IMR-90 (cell line): ENCODE measurements at regions not wholly inside any gene's neighbourhood (a gene's known extent, or its start where the extent isn't known, plus 50 kb on each side); places are given as distances from the start of the nearest gene placed in this dataset.

Experiments used
- ATAC-seq: fragments of 200-7000 bp; cut with Tn5 transposase; 2 replicates; pipeline ENCODE4 v1.9.1; 2020; ENCODE audit warnings: low read depth, mild to moderate bottlenecking, moderate library complexity
- BruUV-seq: library from RNA; stranded (reverse); fragments of 400-500 nt; replicated peaks from 2 replicates; lab custom pipeline; 2021; lab: Mats Ljungman, UMichigan
- CTCF ChIA-PET: fragments of 300-600 bp; formaldehyde crosslinking; extraction: SDS; loops from one replicate; lab custom pipeline; 2021; ENCODE audit warnings: antibody characterized with exemption; lab: Yijun Ruan, JAX
- POLR2A ChIA-PET: fragments of 300-600 bp; sonication (Branson Sonifier 250); formaldehyde crosslinking; loops from one replicate; lab custom pipeline; 2022; ENCODE audit warnings: antibody characterized with exemption; ENCODE audit not compliant: unreplicated experiment; lab: Charles Lee
- DNase-seq: peaks from one replicate; pipeline ENCODE4 v3.0.0; 2013
- H2AFZ ChIP-seq: replicated peaks from 2 replicates; pipeline ENCODE3; 2013; ENCODE audit warnings: low read length, mild to moderate bottlenecking; ENCODE audit not compliant: poor library complexity
- H2AK5ac ChIP-seq: 2 replicates; pipeline ENCODE4 v1.6.1; 2013; ENCODE audit warnings: low read depth, low read length, inconsistent platforms
- H2AK9ac ChIP-seq: replicated peaks from 2 replicates; pipeline ENCODE3; 2013; ENCODE audit warnings: mild to moderate bottlenecking, low read depth, low read length, moderate library complexity; ENCODE audit not compliant: poor library complexity
- H2BK120ac ChIP-seq: 2 replicates; pipeline ENCODE4 v1.6.1; 2013; ENCODE audit warnings: low read depth, low read length, inconsistent platforms
- H2BK15ac ChIP-seq: 3 replicates; pipeline ENCODE4 v1.6.1; 2013; ENCODE audit warnings: low read depth, low read length, inconsistent platforms
- H2BK20ac ChIP-seq: 2 replicates; pipeline ENCODE4 v1.6.1; 2013; ENCODE audit warnings: low read depth, mild to moderate bottlenecking, inconsistent platforms, low read length, moderate library complexity
- H2BK5ac ChIP-seq: 2 replicates; pipeline ENCODE4 v1.6.1; 2013; ENCODE audit warnings: mild to moderate bottlenecking, low read depth, low read length, inconsistent platforms; ENCODE audit not compliant: poor library complexity, severe bottlenecking
- H3K14ac ChIP-seq: replicated peaks from 2 replicates; pipeline ENCODE4 v1.6.1; 2013; ENCODE audit warnings: low read depth, low read length, inconsistent platforms
- H3K18ac ChIP-seq: 2 replicates; pipeline ENCODE4 v1.6.1; 2013; ENCODE audit warnings: low read depth, low read length, control low read depth
- H3K23ac ChIP-seq: 2 replicates; pipeline ENCODE4 v1.6.1; 2013; ENCODE audit warnings: low read depth, low read length, inconsistent platforms
- H3K27ac ChIP-seq: 2 replicates; pipeline ENCODE4 v1.5.1; 2013; ENCODE audit warnings: mild to moderate bottlenecking, control low read depth, low read length; ENCODE audit not compliant: insufficient read depth
- H3K27me3 ChIP-seq: 2 replicates; pipeline ENCODE4 v1.6.1; 2013; ENCODE audit warnings: low read length; ENCODE audit not compliant: control insufficient read depth, insufficient read depth
- H3K36me3 ChIP-seq: 2 replicates; pipeline ENCODE4 v1.6.1; 2013; ENCODE audit warnings: low read length, mixed read lengths; ENCODE audit not compliant: control insufficient read depth, insufficient read depth
- H3K4ac ChIP-seq: 2 replicates; pipeline ENCODE4 v1.6.1; 2013; ENCODE audit warnings: low read depth, low read length, inconsistent platforms
- H3K4me1 ChIP-seq: 2 replicates; pipeline ENCODE4 v1.6.1; 2013; ENCODE audit warnings: low read length, mixed read lengths; ENCODE audit not compliant: control insufficient read depth, insufficient read depth
- H3K4me2 ChIP-seq: 2 replicates; pipeline ENCODE4 v1.6.1; 2013; ENCODE audit warnings: low read depth, mild to moderate bottlenecking, control low read depth, low read length, moderate library complexity
- H3K4me3 ChIP-seq: 2 replicates; pipeline ENCODE4 v1.5.1; 2013; ENCODE audit warnings: low read depth, mild to moderate bottlenecking, control low read depth, low read length, moderate library complexity; ENCODE audit not compliant: insufficient read depth
- H3K56ac ChIP-seq: 2 replicates; pipeline ENCODE4 v1.6.1; 2013; ENCODE audit warnings: low read length, inconsistent platforms; ENCODE audit not compliant: insufficient read depth; ENCODE audit errors: extremely low read depth
- H3K79me1 ChIP-seq, 2 experiments: 2 replicates each; pipeline ENCODE4 v1.6.1; 2013; ENCODE audit warnings: low read length in 2 of 2, inconsistent platforms in 1 of 2, low read depth in 1 of 2
- H3K9ac ChIP-seq: 2 replicates; pipeline ENCODE4 v1.6.1; 2013; ENCODE audit warnings: low read depth, low read length, control low read depth
- H3K9me1 ChIP-seq: 2 replicates; pipeline ENCODE4 v1.6.1; 2013; ENCODE audit warnings: low read length, inconsistent platforms; ENCODE audit not compliant: insufficient read depth
- H3K9me3 ChIP-seq: 2 replicates; pipeline ENCODE4 v1.6.1; 2013; ENCODE audit warnings: low read length; ENCODE audit not compliant: control insufficient read depth, insufficient read depth
- H4K20me1 ChIP-seq: 2 replicates; pipeline ENCODE4 v1.6.1; 2013; ENCODE audit warnings: low read length, inconsistent platforms; ENCODE audit not compliant: insufficient read depth
- H4K5ac ChIP-seq: 2 replicates; pipeline ENCODE4 v1.6.1; 2013; ENCODE audit warnings: mild to moderate bottlenecking, low read depth, low read length, control low read depth
- H4K8ac ChIP-seq, 2 experiments: 2 replicates each; pipeline ENCODE4 v1.6.1; 2013; ENCODE audit warnings: low read depth in 2 of 2, low read length in 2 of 2, control low read depth in 1 of 2, inconsistent platforms in 1 of 2
- H4K91ac ChIP-seq: 2 replicates; pipeline ENCODE4 v1.6.1; 2013; ENCODE audit warnings: low read depth, low read length, inconsistent platforms; ENCODE audit not compliant: insufficient read depth
- BHLHE40 ChIP-seq: fragments of 150-350 bp; IDR thresholded peaks from 2 replicates; pipeline ENCODE4 v1.6.1; 2016; ENCODE audit warnings: mild to moderate bottlenecking, low read depth, low read length
- CEBPB ChIP-seq: IDR thresholded peaks from 2 replicates; pipeline ENCODE4 v1.6.1; 2012; ENCODE audit warnings: low read depth, low read length, improper control_type of control experiment
- CHD1 ChIP-seq: IDR thresholded peaks from 2 replicates; pipeline ENCODE4 v1.6.1; 2012; ENCODE audit warnings: low read depth, low read length, improper control_type of control experiment
- FOS ChIP-seq: fragments of 150-350 bp; IDR thresholded peaks from 2 replicates; pipeline ENCODE4 v1.6.1; 2016; ENCODE audit warnings: low read depth, low read length
- MAFK ChIP-seq: IDR thresholded peaks from 2 replicates; pipeline ENCODE4 v1.6.1; 2012; ENCODE audit warnings: low read depth, low read length, improper control_type of control experiment
- MAZ ChIP-seq: IDR thresholded peaks from 2 replicates; pipeline ENCODE4 v1.6.1; 2012; ENCODE audit warnings: low read depth, mild to moderate bottlenecking, low read length, improper control_type of control experiment, moderate library complexity, borderline replicate concordance
- MXI1 ChIP-seq: IDR thresholded peaks from 2 replicates; pipeline ENCODE4 v1.6.1; 2012; ENCODE audit warnings: low read depth, mild to moderate bottlenecking, low read length, moderate library complexity, borderline replicate concordance
- NFE2L2 ChIP-seq: fragments of 150-350 bp; IDR thresholded peaks from 2 replicates; pipeline ENCODE4 v1.6.1; 2016; ENCODE audit warnings: low read depth, mild to moderate bottlenecking, low read length
- POLR2A ChIP-seq: IDR thresholded peaks from 2 replicates; pipeline ENCODE4 v1.6.1; 2012; ENCODE audit warnings: mild to moderate bottlenecking, low read depth, low read length
- RAD21 ChIP-seq: IDR thresholded peaks from 2 replicates; pipeline ENCODE4 v1.6.1; 2012; ENCODE audit warnings: low read length, improper control_type of control experiment
- RCOR1 ChIP-seq: IDR thresholded peaks from 2 replicates; pipeline ENCODE4 v1.6.1; 2012; ENCODE audit warnings: mild to moderate bottlenecking, low read length, improper control_type of control experiment; ENCODE audit not compliant: insufficient replicate concordance
- RFX5 ChIP-seq: IDR thresholded peaks from 2 replicates; pipeline ENCODE4 v1.8.0; 2012; ENCODE audit warnings: low read depth, mild to moderate bottlenecking, low read length, moderate library complexity
- SMC3 ChIP-seq: fragments of 150-350 bp; IDR thresholded peaks from 2 replicates; pipeline ENCODE4 v1.6.1; 2016; ENCODE audit warnings: low read depth, mild to moderate bottlenecking, antibody characterized with exemption, low read length, moderate library complexity
- WGBS, 2 experiments: methylation state at CpG; one replicate each; pipeline versions ENCODE4 v1.1.5 to v1.1.7; 2013; ENCODE audit warnings: missing lambda C conversion rate in 2 of 2; ENCODE audit not compliant: insufficient read length in 1 of 2; ENCODE audit errors: extremely low coverage in 2 of 2; 5-methylcytosine and 5-hydroxymethylcytosine counted together
- dilution Hi-C: fragments of 300-500 bp; cut with HindIII; formaldehyde crosslinking; loops from one replicate; pipeline ENCODE4 v1.14.3; 2018; ENCODE audit warnings: low sequenced_read_pairs; ENCODE audit not compliant: unreplicated experiment
- in situ Hi-C: fragments of 300-500 bp; cut with MboI; formaldehyde crosslinking; loops from 3 replicates; pipeline ENCODE4 v1.14.3; 2019; ENCODE audit warnings: low sequenced_read_pairs, inconsistent platforms, mixed read lengths
- intact Hi-C: fragments of 100-400 bp; cut with micrococcal nuclease; formaldehyde crosslinking; loops from 2 replicates; pipeline ENCODE4 v1.10.0; 2022
- TF ChIP-seq, protein P1 (sequence below): conservative IDR thresholded peaks from 2 replicates; pipeline ENCODE4 v1.5.1; 2012; ENCODE audit warnings: mild to moderate bottlenecking, low read depth, low read length, improper control_type of control experiment
- TF ChIP-seq, protein P2 (sequence below): fragments of 150-350 bp; IDR thresholded peaks from 2 replicates; pipeline ENCODE4 v1.6.1; 2017; ENCODE audit warnings: mild to moderate bottlenecking, antibody characterized with exemption, low read length, low read depth
- TF ChIP-seq, protein P3 (sequence below): fragments of 150-350 bp; IDR thresholded peaks from 2 replicates; pipeline ENCODE4 v1.6.1; 2016; ENCODE audit warnings: low read depth, mild to moderate bottlenecking, low read length, moderate library complexity, borderline replicate concordance

DNA sequence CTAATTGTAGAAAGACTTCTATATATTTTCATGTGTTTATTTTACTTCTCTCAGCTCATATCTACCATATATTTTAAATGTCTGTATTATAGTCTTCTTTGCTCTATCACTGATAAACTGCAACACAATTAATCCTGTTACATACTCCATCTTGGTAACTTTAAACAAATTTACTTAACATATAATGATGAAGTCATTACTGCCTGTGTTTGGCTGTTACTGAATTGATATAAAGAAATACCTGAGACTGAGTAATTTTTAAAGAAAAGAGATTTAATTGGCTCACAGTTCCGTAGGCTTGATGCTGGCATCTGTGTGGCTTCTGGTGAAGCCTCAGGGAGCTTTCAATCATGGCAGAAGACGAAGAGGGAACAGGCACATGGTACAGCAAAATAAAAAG lies 1480.4 kb downstream of the HACE1 start:
- intact Hi-C loops: no loop called here
- no peak overlapping the region for H4K91ac ChIP-seq
- H3K9me1 ChIP-seq: no peaks in the 10 kb centered on the region
- H2BK5ac ChIP-seq: no peak overlapping the region
- no peak overlapping the region for H2AK5ac ChIP-seq
- H3K27ac ChIP-seq: no peak overlapping the region
- H2AFZ ChIP-seq: no peak overlapping the region
- no peak overlapping the region for H3K56ac ChIP-seq
- no peak overlapping the region for H3K23ac ChIP-seq
- ATAC-seq: no peak
- H2AK9ac ChIP-seq: no peak overlapping the region
- no peak for DNase-seq
- in situ Hi-C loops: no loop called here
- no peak overlapping the region for H4K8ac ChIP-seq
- no peak overlapping the region for H3K4ac ChIP-seq
- no peak overlapping the region for H3K18ac ChIP-seq
- no peak overlapping the region for H3K4me3 ChIP-seq
- no peak overlapping the region for H4K5ac ChIP-seq
- no TSS peak for BruUV-seq
- no peaks in the 10 kb centered on the region for H3K36me3 ChIP-seq
- dilution Hi-C loops: no loop called here
- no peak overlapping the region for H2BK15ac ChIP-seq
- H3K4me2 ChIP-seq: no peak overlapping the region
- H3K4me1 ChIP-seq: no peaks in the 10 kb centered on the region
- no peak overlapping the region for H3K14ac ChIP-seq
- 60% methylated on average over 1 of the region's 2 CpGs; no CpG with 5 or more reads in 1 of the 2 experiments for WGBS, 2 experiments
- peaks cover 1% of the 10 kb centered on the region; the same call in 1 of the 2 replicates for H3K9me3 ChIP-seq
- no peaks in the 10 kb centered on the region for H3K79me1 ChIP-seq
- no peaks in the 10 kb centered on the region for H3K27me3 ChIP-seq
- no peak overlapping the region for H2BK20ac ChIP-seq
- no peak overlapping the region for H3K9ac ChIP-seq
- ChIA-PET POLR2A (no interaction called here), CTCF (no interaction called here)
- H4K20me1 ChIP-seq: no peaks in the 10 kb centered on the region
- TF ChIP-seq POLR2A: no peak
- no peak for TF ChIP-seq MAZ
- TF ChIP-seq RCOR1: no peak
- TF ChIP-seq, protein P1, sequence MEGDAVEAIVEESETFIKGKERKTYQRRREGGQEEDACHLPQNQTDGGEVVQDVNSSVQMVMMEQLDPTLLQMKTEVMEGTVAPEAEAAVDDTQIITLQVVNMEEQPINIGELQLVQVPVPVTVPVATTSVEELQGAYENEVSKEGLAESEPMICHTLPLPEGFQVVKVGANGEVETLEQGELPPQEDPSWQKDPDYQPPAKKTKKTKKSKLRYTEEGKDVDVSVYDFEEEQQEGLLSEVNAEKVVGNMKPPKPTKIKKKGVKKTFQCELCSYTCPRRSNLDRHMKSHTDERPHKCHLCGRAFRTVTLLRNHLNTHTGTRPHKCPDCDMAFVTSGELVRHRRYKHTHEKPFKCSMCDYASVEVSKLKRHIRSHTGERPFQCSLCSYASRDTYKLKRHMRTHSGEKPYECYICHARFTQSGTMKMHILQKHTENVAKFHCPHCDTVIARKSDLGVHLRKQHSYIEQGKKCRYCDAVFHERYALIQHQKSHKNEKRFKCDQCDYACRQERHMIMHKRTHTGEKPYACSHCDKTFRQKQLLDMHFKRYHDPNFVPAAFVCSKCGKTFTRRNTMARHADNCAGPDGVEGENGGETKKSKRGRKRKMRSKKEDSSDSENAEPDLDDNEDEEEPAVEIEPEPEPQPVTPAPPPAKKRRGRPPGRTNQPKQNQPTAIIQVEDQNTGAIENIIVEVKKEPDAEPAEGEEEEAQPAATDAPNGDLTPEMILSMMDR: no peak
- no peak for TF ChIP-seq BHLHE40
- TF ChIP-seq, protein P2, sequence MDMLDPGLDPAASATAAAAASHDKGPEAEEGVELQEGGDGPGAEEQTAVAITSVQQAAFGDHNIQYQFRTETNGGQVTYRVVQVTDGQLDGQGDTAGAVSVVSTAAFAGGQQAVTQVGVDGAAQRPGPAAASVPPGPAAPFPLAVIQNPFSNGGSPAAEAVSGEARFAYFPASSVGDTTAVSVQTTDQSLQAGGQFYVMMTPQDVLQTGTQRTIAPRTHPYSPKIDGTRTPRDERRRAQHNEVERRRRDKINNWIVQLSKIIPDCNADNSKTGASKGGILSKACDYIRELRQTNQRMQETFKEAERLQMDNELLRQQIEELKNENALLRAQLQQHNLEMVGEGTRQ: no peak
- no peak for TF ChIP-seq RAD21
- no peak for TF ChIP-seq MXI1
- no peak for TF ChIP-seq CEBPB
- no peak for TF ChIP-seq CHD1
- TF ChIP-seq SMC3: no peak
- no peak for TF ChIP-seq NFE2L2
- no peak for TF ChIP-seq MAFK
- TF ChIP-seq, protein P3, sequence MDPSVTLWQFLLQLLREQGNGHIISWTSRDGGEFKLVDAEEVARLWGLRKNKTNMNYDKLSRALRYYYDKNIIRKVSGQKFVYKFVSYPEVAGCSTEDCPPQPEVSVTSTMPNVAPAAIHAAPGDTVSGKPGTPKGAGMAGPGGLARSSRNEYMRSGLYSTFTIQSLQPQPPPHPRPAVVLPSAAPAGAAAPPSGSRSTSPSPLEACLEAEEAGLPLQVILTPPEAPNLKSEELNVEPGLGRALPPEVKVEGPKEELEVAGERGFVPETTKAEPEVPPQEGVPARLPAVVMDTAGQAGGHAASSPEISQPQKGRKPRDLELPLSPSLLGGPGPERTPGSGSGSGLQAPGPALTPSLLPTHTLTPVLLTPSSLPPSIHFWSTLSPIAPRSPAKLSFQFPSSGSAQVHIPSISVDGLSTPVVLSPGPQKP: no peak
- TF ChIP-seq RFX5: no peak
- TF ChIP-seq FOS: no peak
- H2BK120ac ChIP-seq: no peak overlapping the region
